HG02571 (cell line): ENCODE measurements at regions not wholly inside any gene's neighbourhood (a gene's known extent, or its start where the extent isn't known, plus 50 kb on each side); places are given as distances from the start of the nearest gene placed in this dataset.

Experiments used
- ATAC-seq: cut with Tn5 transposase; IDR thresholded peaks from one replicate; pipeline ENCODE4 v1.9.1; 2021; ENCODE audit warnings: mild to moderate bottlenecking, moderate library complexity; ENCODE audit not compliant: unreplicated experiment

GRCh38 chr1:34460193-34460592 is 283.5 kb downstream of the C1orf94 start:
- no peak for ATAC-seq

DNA sequence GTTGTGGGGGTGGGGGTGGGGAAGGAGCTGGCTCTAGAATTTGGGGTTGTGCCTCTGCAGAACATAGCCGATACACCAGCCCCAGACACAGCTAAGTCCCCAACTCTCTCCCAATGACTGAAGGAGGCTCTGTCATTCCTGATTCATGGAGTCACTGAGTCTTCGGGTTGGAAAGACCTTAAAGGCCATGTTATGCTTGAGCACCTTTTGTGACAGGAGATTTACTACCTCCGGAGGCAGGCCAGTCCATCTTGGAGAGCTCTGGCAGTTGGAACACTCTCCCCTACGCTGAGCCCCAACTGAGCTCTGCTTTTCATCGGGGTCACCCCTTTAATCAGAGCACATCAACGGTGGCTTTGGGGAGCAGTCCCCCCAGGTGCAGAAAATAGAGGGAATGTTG is 284.4 kb upstream of the GJB5 start:
- ATAC-seq: no peak

DNA sequence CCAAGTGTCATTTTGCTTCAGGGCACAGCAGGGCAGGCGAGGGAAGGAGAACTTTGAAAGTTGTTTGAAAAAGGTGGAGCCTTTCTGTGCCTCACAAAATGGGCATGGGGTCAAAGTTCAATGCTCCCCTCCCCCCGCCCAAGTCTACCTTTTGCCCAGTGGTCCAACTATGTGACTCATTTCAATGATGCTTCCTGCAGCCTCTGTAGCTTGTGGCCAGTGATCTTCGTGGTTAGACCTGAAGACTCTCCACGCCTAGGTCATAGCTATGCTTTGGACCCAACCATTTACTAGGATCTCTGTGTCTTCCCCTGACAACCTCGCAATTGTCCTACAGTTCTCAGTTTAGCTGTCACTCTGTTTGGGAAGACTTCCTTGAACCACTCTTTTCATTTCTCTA is 280.3 kb upstream of the GJB5 start:
- ATAC-seq: no peak

- no peak for ATAC-seq
Observed at GRCh38 chr1:34476371-34476770, 278.5 kb upstream of the GJB5 start.

DNA sequence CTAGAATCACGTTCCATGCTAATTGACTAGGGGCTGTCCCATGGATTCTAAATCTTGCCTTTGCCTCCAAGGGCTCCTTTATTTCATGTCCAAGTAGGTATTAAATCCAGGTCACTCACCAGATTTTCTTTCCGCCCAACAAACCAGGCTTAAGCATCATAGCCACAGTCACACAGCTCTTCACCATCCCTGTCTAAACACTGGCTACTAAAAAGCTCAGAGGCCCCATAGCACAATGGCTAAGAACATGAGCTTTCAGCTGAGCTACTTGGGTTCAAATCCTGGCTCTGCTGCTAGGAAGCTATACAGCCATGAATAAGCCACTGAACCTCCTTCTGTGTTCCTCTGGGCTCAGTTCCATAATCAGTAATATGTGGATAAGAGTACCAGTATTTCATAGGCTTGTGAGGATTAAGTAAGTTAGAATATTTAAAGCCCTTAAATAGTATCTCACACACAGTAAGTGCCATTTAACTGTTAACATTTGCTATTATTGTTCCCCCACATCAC is 277.2 kb upstream of the GJB5 start:
- no peak for ATAC-seq

GRCh38 chr1:34478515-34479076 is 276.3 kb upstream of the GJB5 start:
- no peak for ATAC-seq

DNA sequence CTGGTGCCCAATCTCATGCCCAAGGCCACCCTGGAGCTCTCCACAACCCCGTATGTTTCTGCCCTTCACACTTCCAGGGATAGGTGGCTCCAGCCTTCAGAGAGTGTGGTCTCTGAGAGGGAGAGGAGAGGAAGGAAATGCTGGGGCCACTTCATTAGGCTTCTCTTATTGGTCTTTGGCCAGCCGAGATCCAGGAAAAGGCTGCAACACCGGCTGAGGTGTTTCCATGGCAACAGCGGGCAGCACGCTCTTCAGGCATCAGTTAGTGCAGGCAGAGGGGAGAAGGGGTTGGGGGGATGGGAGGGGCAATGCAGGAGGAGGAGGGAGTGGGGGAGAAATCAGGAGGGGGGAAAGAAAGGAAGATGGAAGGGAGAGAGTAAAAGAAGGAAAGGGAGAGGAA is 275.1 kb upstream of the GJB5 start:
- no peak for ATAC-seq

DNA sequence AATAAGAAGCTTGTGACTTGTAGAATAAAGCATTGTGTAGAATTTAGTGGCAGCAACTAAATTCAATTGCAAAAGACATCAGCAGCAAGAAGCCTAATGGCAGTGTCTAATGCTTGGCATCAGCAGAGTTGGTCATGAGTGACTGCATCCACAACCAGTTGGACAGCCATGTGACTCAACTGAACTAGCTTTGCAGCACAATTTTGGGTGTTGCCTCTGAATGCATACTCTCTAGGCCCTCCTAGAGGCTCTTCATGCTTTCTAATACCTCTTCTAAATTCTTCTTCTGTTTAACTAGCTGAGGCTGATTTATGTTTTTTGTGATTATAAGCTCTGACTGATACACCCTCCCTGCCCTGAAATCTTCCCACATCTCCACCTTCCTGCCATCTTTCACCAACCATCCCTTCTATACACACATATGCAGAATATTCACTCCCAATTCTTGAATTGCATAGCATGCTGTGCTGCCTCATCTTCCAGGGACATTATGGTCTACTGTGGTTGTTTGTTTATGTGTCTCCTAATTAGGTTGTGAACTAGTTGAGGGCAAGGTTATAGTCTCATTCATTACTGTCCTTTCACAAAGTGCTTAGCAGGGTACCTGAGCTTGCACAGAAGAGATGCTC is 266.7 kb upstream of the GJB5 start:
- ATAC-seq: no peak

- ATAC-seq: no peak
Observed at GRCh38 chr1:34500451-34500850, 254.4 kb upstream of the GJB5 start.

DNA sequence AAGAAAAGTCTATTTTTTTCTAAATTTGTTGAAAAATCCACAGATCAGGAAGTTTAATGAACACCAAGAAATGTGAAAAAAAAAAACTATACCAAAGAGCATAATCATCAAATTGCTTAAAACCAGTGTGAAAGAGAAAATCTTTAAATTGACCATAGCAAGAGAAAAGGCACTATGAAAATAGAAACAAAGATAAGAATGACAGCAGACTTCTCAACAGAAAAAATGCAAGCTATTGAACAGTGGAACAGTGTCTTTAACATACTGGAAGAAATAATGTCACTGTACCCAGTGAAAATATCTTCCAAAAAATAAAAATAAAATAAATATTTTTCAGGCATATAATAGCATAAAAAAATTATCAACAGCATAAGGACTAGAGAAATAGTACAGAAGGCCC is 243.0 kb upstream of the GJB5 start:
- no peak for ATAC-seq

DNA sequence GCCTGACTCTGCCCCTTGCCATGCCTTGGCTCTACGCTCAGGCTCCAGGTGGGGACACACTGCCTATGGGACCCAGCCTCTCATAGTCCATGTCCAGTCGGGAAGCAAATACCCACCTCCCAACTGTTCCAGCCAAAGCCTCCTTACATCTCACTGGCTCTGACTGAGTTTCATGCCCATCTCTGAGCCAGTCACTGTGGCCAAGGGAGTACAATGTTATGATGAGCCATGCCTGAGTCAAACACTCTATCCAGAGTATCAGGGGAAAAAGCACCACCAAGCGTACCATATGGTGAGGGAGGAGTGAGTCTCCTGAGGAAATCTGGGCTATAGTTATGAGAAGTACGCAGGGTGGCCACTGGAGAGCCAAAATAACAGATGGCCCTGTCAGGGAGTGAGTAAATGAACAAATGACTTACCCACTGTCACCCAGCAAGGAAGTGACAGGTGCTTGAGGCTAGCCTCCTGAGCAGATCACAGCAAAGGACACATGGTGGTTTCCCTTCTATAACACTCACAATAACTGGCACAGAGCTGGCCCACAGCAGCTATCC is 236.6 kb upstream of the GJB5 start:
- no peak for ATAC-seq

DNA sequence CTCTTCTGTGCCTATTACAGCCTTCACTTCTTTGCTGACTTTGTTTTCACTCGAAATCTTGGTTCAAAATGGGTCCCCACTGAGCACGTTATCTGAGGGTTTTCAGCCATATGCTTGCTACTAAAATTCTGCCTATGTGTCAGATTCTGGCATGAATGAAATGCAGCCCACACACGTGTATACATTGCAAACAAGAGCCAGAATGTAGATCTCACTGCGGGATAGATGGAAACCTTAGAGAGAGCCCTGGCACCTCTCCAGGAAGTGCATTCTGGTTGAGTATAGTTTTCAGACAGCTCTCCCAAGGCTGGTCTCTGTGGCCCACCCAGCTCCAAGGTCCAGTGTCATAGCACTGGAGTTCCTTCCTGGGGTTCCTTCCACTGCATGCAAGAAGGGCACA is 234.7 kb upstream of the GJB5 start:
- no peak for ATAC-seq

- ATAC-seq: no peak
Observed at GRCh38 chr1:34524783-34525182, 230.1 kb upstream of the GJB5 start.

GRCh38 chr1:34529935-34530859 is 224.7 kb upstream of the GJB5 start:
- ATAC-seq: peak; percentile 52

- ATAC-seq: no peak
Observed at GRCh38 chr1:34532113-34532512, 222.7 kb upstream of the GJB5 start.

GRCh38 chr1:34538481-34538880 is 216.4 kb upstream of the GJB5 start:
- no peak for ATAC-seq

DNA sequence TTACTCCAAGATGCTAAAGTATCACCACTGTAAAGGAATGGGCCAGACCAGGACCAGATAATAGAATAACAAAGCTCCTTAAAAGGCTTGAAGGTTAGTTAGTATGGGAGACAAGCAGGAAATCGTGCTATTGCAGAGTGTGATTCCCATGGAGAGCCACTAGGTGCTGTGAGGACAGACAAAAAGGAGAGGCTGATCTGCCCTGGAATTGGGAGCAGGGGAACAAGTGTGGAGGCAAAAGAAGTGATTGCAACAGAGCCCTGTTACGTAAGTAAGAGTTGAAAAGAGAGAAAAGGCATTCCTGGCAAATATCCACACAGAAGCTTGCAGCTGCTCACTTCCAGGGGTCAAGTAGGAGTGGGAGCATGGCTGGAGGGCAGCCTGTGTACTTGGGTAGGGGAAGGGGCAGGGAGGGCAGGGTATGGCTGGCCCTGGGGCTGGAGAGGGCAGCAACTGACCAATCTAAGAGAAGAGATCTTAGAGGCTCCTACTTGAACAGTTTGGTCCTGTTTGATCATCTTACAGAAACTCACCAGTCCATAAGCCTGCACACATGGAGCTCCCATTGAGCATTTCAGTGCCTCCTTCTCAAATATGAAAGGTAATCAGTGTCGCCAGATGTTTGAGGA is 207.7 kb upstream of the GJB5 start:
- ATAC-seq: no peak

DNA sequence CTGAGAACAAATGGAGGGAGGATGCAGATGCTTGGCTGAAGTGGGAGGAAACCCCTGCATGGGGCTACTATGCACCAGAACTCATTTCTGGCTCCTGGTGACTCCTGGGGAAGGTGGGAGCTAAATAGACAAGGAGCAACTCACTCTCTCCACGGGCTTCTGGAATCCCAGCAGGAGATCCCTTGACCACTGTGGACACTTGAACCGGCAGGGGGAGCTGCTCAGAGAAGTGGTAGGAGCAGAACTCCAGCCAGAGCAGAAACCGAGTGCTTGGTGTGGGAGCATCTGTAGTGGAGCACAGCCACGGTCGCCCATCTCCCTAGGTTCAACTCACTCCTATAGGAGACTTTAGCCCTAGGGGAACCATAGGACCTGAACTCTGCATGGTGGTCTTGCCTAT is 205.6 kb upstream of the GJB5 start:
- no peak for ATAC-seq

DNA sequence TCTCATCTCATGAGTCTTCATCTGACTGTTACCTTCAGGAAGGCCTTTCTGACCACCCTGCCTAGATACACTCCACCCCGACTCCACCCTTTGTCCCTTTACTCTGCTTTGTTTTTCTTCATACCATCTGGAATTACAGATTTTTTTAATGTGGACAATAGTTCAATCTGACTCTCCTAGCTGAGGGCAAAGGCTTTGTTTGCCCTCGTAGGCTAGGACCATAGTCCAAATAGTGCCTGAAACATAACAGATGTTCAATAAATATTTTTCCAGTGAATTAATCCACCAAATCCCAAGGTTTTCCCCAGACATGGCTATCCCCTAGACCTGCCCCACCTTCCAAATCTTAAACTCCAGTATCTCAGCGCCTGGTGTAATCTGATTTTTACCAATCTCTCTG is 176.5 kb upstream of the GJB5 start:
- no peak for ATAC-seq

GRCh38 chr1:34582356-34582755 is 172.5 kb upstream of the GJB5 start:
- ATAC-seq: no peak

GRCh38 chr1:34587761-34588160 is 167.1 kb upstream of the GJB5 start:
- ATAC-seq: no peak
